ENCODE measurements at regions not wholly inside any gene's neighbourhood (a gene's known extent, or its start where the extent isn't known, plus 50 kb on each side); places are given as distances from the start of the nearest gene placed in this dataset.
A peak's percentile ranks its signal among the peaks of the same experiment; 100 is the strongest.

- 72 to 82% methylated on average over 10 of the region's 10 CpGs for WGBS, 2 donors
- Histone ChIP-seq H3K4me3 (no peak overlapping the region), H3K4me1 (ENCODE audit: control insufficient read depth in 5 of 5, insufficient read depth in 5 of 5, low read length in 5 of 5) (peaks cover 0 to 4% (median 0%) of the 10 kb centered on the region in 5 donors), H3K27me3 (ENCODE audit: control insufficient read depth in 3 of 3, insufficient read depth in 3 of 3, low read length in 2 of 3) (no peaks in the 10 kb centered on the region), H3K9me3 (ENCODE audit: control insufficient read depth in 4 of 4, insufficient read depth in 3 of 4, low read length in 3 of 4) (peaks cover 0 to 2% (median 0%) of the 10 kb centered on the region in 4 donors), H3K27ac (ENCODE audit: low read depth in 1 of 2, low read length in 1 of 2) (no peak overlapping the region), H3K36me3 (ENCODE audit: control insufficient read depth in 4 of 4, insufficient read depth in 4 of 4, low read length in 4 of 4) (no peaks in the 10 kb centered on the region), H3K9ac (ENCODE audit: insufficient read depth in 1 of 2, low read length in 2 of 2) (no peak overlapping the region)
- ATAC-seq (ENCODE audit: insufficient read depth, low FRiP score) (no peak), DNase-seq (no peak)
- TF ChIP-seq CTCF (IDR thresholded peaks at IDR 0.05; ENCODE audit: control extremely low read depth, extremely low read depth): no peak
Measured at GRCh38 chr13:72521940-72522661, 205.3 kb downstream of the MZT1 start.

- no peak for TF ChIP-seq CTCF (IDR thresholded peaks at IDR 0.05; ENCODE audit: control extremely low read depth, extremely low read depth)
- Histone ChIP-seq H3K4me1 (ENCODE audit: control insufficient read depth in 5 of 5, insufficient read depth in 5 of 5, low read length in 5 of 5) (peaks cover 0 to 8% (median 0%) of the 10 kb centered on the region in 5 donors), H3K4me3 (no peak overlapping the region), H3K27ac (ENCODE audit: low read depth in 1 of 2, low read length in 1 of 2) (no peak overlapping the region), H3K9ac (ENCODE audit: insufficient read depth in 1 of 2, low read length in 2 of 2) (no peak overlapping the region), H3K9me3 (ENCODE audit: control insufficient read depth in 4 of 4, insufficient read depth in 3 of 4, low read length in 3 of 4) (no peaks in the 10 kb centered on the region), H3K36me3 (ENCODE audit: control insufficient read depth in 4 of 4, insufficient read depth in 4 of 4, low read length in 4 of 4) (no peaks in the 10 kb centered on the region), H3K27me3 (ENCODE audit: control insufficient read depth in 3 of 3, insufficient read depth in 3 of 3, low read length in 2 of 3) (peaks cover 0 to 2% (median 0%) of the 10 kb centered on the region in 3 donors)
- 0% methylated on average over 1 of the region's 1 CpG for WGBS, 2 donors
- DNase-seq (peak in 2 of 3 donors; percentile 52 to 53), ATAC-seq (ENCODE audit: insufficient read depth, low FRiP score) (no peak)
Measured at GRCh38 chr13:72514146-72514545, 213.3 kb downstream of the MZT1 start.

- 91% methylated on average over 7 of the region's 7 CpGs for WGBS, 2 donors
- DNase-seq: no peak
- H3K9me3 ChIP-seq (ENCODE audit: control insufficient read depth in 4 of 4, insufficient read depth in 3 of 4, low read length in 3 of 4): no peaks in the 10 kb centered on the region
- no peak for TF ChIP-seq CTCF (IDR thresholded peaks at IDR 0.05; ENCODE audit: control extremely low read depth, extremely low read depth)
- no peak overlapping the region for H3K27ac ChIP-seq (ENCODE audit: low read depth in 1 of 2, low read length in 1 of 2)
- H3K36me3 ChIP-seq (ENCODE audit: control insufficient read depth in 4 of 4, insufficient read depth in 4 of 4, low read length in 4 of 4): no peaks in the 10 kb centered on the region
- H3K4me3 ChIP-seq: no peak overlapping the region
- H3K27me3 ChIP-seq (ENCODE audit: control insufficient read depth in 3 of 3, insufficient read depth in 3 of 3, low read length in 2 of 3): no peaks in the 10 kb centered on the region
- no peak overlapping the region for H3K9ac ChIP-seq (ENCODE audit: insufficient read depth in 1 of 2, low read length in 2 of 2)
- H3K4me1 ChIP-seq (ENCODE audit: control insufficient read depth in 5 of 5, insufficient read depth in 5 of 5, low read length in 5 of 5): no peaks in the 10 kb centered on the region
- no peak for ATAC-seq (ENCODE audit: insufficient read depth, low FRiP score)
Measured at GRCh38 chr13:72508392-72508791, 219.0 kb downstream of the MZT1 start.
